Activated CD4-positive, alpha-beta T cell treated with anti-CD3 and anti-CD28 coated beads, Interleukin-10, Interleukin-2, amounts not matched to agents 100 ng/mL and 50 ng/mL, durations not matched to agents 16 hours and 8 hours (primary cell): ENCODE measurements at regions not wholly inside any gene's neighbourhood (a gene's known extent, or its start where the extent isn't known, plus 50 kb on each side); places are given as distances from the start of the nearest gene placed in this dataset.
"Not testable (repeated sequence)": the region's sequence is repeated elsewhere in the genome, so short reads cannot be mapped to it uniquely, and the experiment has no call there.

Experiments
- DNase-seq: peaks from one replicate; pipeline ENCODE4 v3.0.0-alpha.2; 2020

- no peak for DNase-seq
These were observed 892.7 kb downstream of the TLE1 start for GRCh38 chr9:80796632-80797031.

DNA sequence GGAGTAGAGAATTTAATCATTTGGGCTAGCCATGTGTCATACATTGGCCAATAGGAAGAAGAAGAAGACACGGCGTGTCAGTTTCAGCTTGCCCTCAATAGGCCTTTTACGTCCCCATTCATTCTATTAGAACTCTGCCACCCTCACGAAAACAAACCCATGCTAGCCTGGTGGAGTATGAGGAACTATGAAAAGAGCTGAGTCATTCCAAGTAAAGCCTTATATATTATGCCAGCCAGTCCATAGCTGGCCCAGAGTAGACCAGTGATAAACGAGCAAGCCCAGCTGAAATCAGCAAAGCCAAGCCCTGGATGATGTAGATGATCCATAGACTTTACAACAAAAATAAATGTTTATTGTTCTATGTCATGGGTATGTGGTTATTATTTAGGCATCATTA is 895.1 kb downstream of the TLE1 start:
- DNase-seq: no peak

DNA sequence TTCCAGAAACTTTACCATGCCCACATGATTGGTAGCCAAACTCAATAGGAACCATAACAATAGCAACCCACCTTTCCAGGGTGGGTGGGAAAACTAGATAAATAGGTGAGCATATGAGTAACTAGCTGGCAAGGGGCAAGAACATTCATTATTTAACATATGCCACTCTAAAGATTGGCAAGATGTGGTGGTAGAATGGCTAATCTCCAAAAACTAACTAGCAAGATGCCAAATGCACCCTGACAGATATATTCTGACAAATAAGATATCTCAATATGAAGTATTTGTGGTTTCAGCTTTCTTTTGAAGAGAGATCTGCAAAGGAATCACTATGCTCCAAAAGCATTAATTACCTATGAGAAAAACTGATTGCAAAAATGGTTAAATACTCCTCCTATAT is 895.6 kb downstream of the TLE1 start:
- DNase-seq: no peak

DNA sequence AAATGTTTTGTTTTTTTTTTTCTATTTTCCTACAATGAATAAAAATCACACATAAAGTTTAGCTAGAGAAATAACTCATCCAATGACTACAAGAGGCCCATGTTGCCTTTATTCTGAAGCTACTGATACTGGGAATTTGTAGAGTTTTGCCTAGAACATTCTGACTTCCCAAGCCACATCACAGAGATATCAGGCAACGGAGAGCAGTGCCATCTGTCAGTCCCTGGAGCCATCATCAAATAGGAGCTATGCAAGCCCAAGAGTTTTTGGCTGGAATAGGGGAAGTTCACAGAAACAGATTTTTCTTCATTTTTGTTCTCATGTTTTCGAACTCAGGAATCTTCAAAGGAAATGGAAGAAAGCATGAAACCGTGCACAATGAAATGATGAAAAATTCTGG is 896.6 kb downstream of the TLE1 start:
- DNase-seq: no peak

DNA sequence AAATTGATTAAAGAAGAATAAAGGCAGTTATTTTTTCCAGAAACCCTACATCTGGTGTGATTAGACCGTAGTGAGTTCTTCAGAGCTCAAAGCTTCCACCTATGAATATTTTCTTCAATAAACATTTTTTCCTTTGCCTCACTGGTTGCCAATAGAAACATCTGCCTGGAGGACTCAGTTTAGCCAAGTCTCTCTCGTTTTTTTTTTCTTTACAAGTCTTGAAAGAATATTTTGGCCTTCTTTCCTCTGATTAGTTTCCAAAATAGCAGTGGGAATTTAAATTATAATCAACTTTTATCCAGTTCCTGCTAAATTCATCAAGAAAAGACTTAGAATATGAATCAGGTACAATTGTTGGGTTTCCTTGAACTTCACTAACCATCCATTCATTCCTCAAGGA is 897.5 kb downstream of the TLE1 start:
- no peak for DNase-seq

GRCh38 chr9:80790764-80791163 is 898.6 kb downstream of the TLE1 start:
- DNase-seq: no peak

DNA sequence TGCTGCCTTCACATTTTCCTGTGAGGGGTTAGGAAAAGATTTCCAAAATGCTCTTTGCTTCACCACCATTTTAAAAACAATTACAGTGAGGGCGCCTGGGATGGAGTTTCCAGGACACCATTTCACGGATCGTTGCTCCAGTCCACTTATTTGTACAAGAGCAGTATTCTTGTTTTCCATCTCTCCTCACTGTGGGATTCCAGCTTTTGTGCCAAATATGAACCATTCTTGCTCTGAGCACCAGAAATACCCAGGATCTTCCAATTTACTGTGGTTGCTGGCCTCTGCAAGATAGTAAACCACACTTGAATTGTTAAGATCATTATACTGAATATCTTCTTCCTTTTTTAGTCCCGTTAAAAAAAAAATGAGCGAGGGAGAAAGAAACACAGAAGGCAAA is 899.5 kb downstream of the TLE1 start:
- no peak for DNase-seq

- no peak for DNase-seq
These were observed 901.7 kb downstream of the TLE1 start for GRCh38 chr9:80787636-80788035.

DNA sequence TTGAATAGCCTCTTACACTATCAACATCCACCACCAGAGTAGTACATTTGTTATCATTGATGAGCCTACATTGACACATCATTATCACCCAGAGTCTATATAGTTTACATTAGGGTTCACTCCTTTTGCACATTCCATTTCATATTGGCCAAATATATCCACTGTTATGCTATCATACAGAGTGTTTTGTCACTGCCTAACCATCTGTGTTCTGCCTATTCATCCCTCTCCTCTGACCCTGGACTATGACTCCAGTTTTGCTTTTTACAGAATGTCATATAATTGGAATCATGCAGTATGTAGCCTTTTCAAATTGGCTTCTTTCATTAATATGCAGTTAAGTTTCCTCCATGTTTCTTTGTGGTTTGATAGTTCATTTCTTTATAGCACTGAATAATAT is 904.7 kb downstream of the TLE1 start:
- DNase-seq: no peak

- no peak for DNase-seq
These were observed 913.4 kb downstream of the TLE1 start for GRCh38 chr9:80775971-80776370.

DNA sequence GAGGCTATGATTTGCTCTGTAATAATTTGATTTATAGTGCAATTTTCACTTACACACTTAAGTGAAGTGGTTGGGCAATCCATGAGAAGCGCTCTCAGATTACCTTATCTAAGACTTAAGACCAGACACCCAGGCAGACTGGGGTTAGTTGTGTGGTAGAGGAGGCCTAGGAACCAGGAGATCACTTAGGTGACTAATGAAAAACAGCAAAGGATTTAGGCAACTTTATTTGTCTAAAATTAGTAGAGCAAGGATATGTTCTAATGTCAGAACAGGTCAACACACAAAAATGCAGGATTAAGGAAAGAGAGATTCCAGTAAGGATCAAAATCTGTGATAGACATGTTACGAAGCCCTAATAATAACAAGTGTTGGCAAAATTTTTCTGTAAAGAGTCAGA is 913.8 kb downstream of the TLE1 start:
- no peak for DNase-seq

GRCh38 chr9:80771555-80772347 is 917.6 kb downstream of the TLE1 start:
- DNase-seq: no peak

DNA sequence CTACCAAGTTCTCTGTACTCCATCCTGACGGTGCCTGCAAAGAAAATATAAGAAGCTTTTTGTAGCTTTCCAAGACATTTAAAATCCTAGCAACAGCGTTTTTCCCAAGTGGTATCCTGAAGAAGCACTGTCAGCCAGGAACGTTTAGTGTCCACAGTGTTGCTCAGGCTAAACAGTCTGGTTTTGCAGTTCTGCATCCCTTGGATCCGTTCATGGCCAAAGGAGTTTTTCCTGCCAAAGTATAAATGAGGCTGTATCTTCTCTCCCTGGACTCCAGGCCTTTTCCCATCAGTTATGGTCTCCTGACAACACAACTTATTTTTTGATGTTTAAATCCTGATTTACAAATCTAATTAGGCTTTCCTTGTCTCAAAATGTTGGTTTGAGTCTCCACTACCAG is 925.8 kb downstream of the TLE1 start:
- no peak for DNase-seq

- DNase-seq: no peak
These were observed 933.8 kb downstream of the TLE1 start for GRCh38 chr9:80755586-80755985.

GRCh38 chr9:80747056-80747455 is 942.3 kb downstream of the TLE1 start:
- DNase-seq: not testable (repeated sequence)

DNA sequence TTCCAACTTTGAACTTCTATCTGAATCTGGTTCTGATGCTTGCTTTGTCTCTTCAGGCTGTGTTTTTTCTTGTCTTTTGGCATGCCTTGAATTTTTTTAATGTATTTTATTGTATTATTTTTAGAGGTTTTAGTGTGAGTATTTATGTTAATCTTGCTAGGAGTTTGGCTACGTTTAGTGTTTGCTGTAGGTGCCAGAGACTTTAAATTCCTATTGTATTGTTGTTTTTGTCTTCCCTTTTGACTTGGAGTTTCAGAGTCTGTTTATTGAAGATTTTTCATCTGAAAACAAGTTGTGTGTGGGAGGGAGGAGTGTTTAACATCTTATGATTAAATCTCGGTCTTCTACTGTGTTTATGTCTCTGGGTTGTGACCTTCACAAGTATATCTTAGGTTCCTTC is 956.8 kb downstream of the TLE1 start:
- no peak for DNase-seq

DNA sequence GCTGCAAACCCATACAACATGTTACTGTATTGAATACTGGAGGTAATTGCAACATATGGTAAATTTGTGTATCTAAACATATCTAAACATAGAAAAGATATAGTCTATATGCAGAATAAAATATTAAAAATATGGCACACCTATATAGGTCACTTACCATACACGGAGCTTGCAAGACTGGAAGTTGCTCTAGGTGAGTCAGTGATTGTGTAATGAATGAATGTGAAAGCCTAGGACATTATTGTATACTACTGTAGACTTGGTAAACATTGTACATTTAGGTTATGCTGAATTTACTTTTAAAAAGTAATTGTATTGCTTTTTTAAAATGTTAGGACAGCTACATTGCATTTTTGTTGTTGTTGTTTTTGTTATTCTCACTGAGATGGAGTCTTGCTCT is 968.8 kb downstream of the TLE1 start:
- no peak for DNase-seq

DNA sequence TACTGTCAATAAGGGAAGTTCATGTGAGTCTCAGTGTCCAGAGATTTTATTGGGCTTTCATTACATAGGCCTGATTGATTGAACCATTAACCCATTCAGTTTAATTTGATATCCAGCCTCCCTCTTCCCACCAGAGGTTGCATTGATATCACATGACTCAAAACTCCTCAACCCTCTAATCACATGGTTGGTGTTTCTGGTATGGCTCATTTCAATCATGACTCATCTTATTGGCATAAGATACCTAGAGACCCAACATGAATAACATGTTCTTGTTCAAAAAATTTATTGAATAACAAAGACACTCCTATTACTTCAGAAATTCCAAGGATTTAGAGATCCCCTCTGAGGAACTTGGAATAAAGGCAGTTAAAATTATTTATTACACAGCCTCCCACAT is 982.2 kb downstream of the TLE1 start:
- no peak for DNase-seq

GRCh38 chr9:80701061-80701460 is 988.3 kb downstream of the TLE1 start:
- no peak for DNase-seq

DNA sequence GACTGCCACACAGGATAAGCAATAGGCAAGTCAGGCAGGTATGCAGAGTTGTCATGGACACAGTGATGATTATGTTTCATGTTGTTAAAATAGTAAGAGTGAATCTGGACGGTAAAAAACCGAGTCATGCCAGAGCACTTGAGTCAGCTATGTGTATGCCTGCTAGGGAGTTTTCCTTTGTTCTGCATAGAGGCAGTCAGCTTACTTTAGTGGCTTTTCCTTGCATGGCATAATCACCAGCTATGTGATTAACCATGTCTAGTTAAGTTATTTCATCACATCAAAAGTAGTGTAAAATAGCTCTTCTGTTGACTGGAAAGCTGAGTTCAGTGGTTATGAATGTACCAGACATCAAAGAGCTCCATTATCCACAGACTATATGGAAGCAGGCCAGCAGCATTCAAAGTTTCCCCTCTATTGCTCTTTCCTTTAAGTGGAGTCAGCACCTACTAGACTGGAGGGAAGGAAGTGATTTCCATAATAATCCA is 989.8 kb downstream of the TLE1 start:
- DNase-seq: no peak

DNA sequence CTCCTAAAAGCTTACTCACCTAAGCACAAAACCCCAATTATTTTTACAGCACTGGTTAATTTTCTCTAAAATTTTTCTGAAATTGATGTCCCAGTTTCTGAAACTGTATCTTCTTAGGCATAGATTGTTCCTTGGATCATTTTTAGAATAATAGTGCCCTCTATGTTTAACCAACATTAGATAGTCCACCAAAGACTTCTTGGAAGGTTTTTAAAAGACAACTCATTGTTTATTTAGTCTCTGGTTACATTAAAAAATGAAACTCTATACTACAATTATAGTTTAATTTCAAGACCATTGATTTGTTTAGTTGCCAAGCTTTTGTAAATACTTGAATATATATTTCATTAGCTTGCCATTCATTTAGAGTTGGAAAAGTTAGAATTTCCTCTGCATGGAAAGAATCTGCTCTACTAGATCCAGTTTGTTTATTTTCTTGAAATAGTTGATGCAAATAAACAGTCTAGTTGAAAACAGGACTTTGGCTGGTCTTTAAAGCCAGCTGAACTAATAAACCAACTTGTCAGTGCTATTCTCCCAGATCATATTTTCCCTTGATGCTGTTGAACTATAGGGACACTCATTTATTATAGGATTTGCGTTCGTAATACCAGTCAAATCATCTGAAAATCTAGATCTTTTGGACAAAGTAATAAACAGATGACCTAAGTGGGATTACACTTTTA is 990.5 kb downstream of the TLE1 start:
- no peak for DNase-seq

DNA sequence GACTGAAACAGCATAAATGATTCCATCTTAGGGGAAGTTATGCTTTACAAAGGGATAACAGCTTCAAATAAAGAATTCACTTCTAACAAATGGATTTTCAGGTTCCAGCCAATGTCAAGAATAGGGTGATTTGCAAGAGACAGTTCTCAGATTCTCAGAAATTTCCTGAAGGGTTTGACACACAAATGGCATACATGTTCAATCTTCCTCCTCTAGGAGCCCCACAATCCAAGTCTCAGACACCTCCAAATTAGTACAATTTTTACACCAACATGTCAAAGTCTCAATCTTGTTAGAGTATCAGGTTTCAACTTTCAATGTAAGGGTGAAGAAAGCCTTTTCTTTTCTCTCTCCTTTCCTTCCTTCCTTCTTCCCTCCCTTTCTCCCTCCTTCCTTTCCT is 996.6 kb downstream of the TLE1 start:
- DNase-seq: no peak

- no peak for DNase-seq
These were observed 998.1 kb downstream of the TLE1 start for GRCh38 chr9:80691229-80691628.

GRCh38 chr9:80690349-80690939 is 998.9 kb downstream of the TLE1 start:
- no peak for DNase-seq
